Head of caudate nucleus (tissue), 42 donors: ENCODE measurements at regions not wholly inside any gene's neighbourhood (a gene's known extent, or its start where the extent isn't known, plus 50 kb on each side); places are given as distances from the start of the nearest gene placed in this dataset.
A peak's percentile ranks its signal among the peaks of the same experiment; 100 is the strongest.
"Not testable (repeated sequence)": the region's sequence is repeated elsewhere in the genome, so short reads cannot be mapped to it uniquely, and the experiment has no call there.

ENCODE experiments used
- DNase-seq, 42 donors: peaks; one replicate each; pipeline versions ENCODE4 v3.0.0 to v3.0.0-alpha.2; 2020 to 2021; ENCODE audit warnings: mixed read lengths in 7 of 42
- intact Hi-C: fragments of 100-400 bp; cut with DNase I; formaldehyde crosslinking; loops from one replicate; pipeline ENCODE4 v1.15.0; 2022

- intact Hi-C loops = no loop called here
These were observed 110.5 kb downstream of the SNRPN start for GRCh38 chr15:25065286-25065685.

GRCh38 chr15:25065876-25066275 is 111.1 kb downstream of the SNRPN start:
- peak in 2 of 42 donors; percentile 15 to 26 for DNase-seq
- intact Hi-C loops = no loop called here

More at GRCh38 chr15:25065286-25065685, 110.5 kb downstream of the SNRPN start:
- DNase-seq = peak in 2 of 42 donors; percentile 5 to 8

GRCh38 chr15:25066708-25067107 is 111.9 kb downstream of the SNRPN start:
- intact Hi-C loops = no loop called here

GRCh38 chr15:25067725-25068309 is 113.0 kb downstream of the SNRPN start:
- DNase-seq = no peak
- intact Hi-C loops = no loop called here

More at GRCh38 chr15:25066708-25067107, 111.9 kb downstream of the SNRPN start:
- peak in 2 of 42 donors; percentile 5 to 17 for DNase-seq

GRCh38 chr15:25068696-25069095 is 113.9 kb downstream of the SNRPN start:
- intact Hi-C loops = no loop called here
- DNase-seq = peak in 1 of 42 donors; percentile 9

GRCh38 chr15:25070353-25070963 is 115.7 kb downstream of the SNRPN start:
- intact Hi-C loops = no loop called here
- DNase-seq = no peak

- no peak for DNase-seq
- intact Hi-C loops = no loop called here
These were observed 118.2 kb downstream of the SNRPN start for GRCh38 chr15:25072857-25073476.

GRCh38 chr15:25087137-25087536 is 132.3 kb downstream of the SNRPN start:
- DNase-seq = peak in 5 of 42 donors; percentile 4 to 24 (median 11)
- intact Hi-C loops = no loop called here

- DNase-seq = peak in 7 of 42 donors; percentile 3 to 34 (median 14)
- intact Hi-C loops = no loop called here
These were observed 133.5 kb downstream of the SNRPN start for GRCh38 chr15:25088261-25088790.

- DNase-seq = peak in 5 of 42 donors; percentile 7 to 37 (median 19)
- intact Hi-C loops = no loop called here
These were observed 134.8 kb downstream of the SNRPN start for GRCh38 chr15:25089577-25089976.

GRCh38 chr15:25090073-25090733 is 135.4 kb downstream of the SNRPN start:
- intact Hi-C loops = no loop called here
- peak in 4 of 42 donors; percentile 12 to 26 (median 16) for DNase-seq

- peak in 2 of 42 donors; percentile 12 to 16 for DNase-seq
- intact Hi-C loops = no loop called here
These were observed 136.8 kb downstream of the SNRPN start for GRCh38 chr15:25091421-25092158.

GRCh38 chr15:25092661-25093060 is 137.9 kb downstream of the SNRPN start:
- DNase-seq = no peak
- intact Hi-C loops = no loop called here

- DNase-seq = peak in 1 of 42 donors; percentile 31
- intact Hi-C loops = no loop called here
These were observed 138.8 kb downstream of the SNRPN start for GRCh38 chr15:25093455-25094029.

- intact Hi-C loops = no loop called here
- peak in 2 of 42 donors; percentile 22 to 30 for DNase-seq
These were observed 139.3 kb downstream of the SNRPN start for GRCh38 chr15:25094066-25094465.

- peak in 1 of 42 donors; percentile 29 for DNase-seq
- intact Hi-C loops = no loop called here
These were observed 139.7 kb downstream of the SNRPN start for GRCh38 chr15:25094519-25094918.

- intact Hi-C loops = no loop called here
- no peak for DNase-seq
These were observed 140.4 kb downstream of the SNRPN start for GRCh38 chr15:25095179-25095578.

GRCh38 chr15:25099966-25100365 is 145.2 kb downstream of the SNRPN start:
- DNase-seq, intact Hi-C loops: not testable (repeated sequence)
